Erythroblast (primary cell): ENCODE measurements at regions not wholly inside any gene's neighbourhood (a gene's known extent, or its start where the extent isn't known, plus 50 kb on each side); places are given as distances from the start of the nearest gene placed in this dataset.

ENCODE experiments used
- GATA1 ChIP-seq: IDR thresholded peaks from 2 replicates; pipeline ENCODE4 v1.6.1; 2011; ENCODE audit warnings: low read depth, mild to moderate bottlenecking, control low read depth, low read length, moderate library complexity
- POLR2A ChIP-seq: IDR thresholded peaks from 2 replicates; pipeline ENCODE4 v1.6.1; 2011; ENCODE audit warnings: mild to moderate bottlenecking, low read length

- TF ChIP-seq POLR2A (no peak), GATA1 (no peak)
Observed at GRCh38 chr5:82717738-82718137, 359.5 kb downstream of the TMEM167A start.
